ENCODE measurements at regions not wholly inside any gene's neighbourhood (a gene's known extent, or its start where the extent isn't known, plus 50 kb on each side); places are given as distances from the start of the nearest gene placed in this dataset.

DNA sequence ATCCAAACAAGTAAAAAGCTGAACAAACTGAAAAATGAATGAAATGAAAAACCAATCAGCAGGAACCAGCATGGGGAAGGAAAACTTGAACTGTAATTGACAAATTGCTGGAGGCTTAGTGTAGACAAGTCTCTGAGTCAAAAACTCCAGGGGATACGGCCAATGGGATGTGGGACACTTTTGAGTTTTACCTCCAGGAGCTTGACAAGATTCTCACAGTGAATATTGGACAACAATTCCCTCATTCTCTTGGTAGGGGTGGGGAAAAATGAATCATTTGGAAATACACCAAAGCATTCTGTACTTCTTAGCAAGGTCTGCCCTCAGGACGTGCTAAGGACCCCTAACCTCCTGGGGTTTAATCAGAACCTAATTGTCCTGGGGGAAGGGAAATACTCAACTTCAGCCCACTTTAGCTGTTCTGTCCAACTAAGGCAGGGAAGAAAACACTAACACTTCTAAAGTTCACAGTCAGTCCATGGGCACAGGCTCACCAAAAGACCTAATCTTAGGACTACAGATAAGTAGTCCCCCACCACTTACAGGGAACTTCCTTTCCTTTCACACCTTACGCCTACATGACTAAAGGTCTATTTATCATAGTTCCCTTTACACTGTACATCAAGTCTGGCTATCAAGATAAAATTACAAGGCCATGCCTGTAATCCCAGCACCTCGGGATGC is 60.7 kb upstream of the CDC42BPA start:
- intact Hi-C loops (cut with micrococcal nuclease): no loop called here
- no peaks in the 10 kb centered on the region for H3K4me1 Mint-ChIP-seq (ENCODE audit: low read depth)
- ChIA-PET CTCF (no interaction called here), POLR2A (no interaction called here)
- H3K27me3 Mint-ChIP-seq: peaks cover 18% of the 10 kb centered on the region
- DNase-seq: no peak
- H3K4me3 Mint-ChIP-seq: no peak overlapping the region
- no peaks in the 10 kb centered on the region for H3K36me3 Mint-ChIP-seq (ENCODE audit: low read depth)
- ATAC-seq: no peak
- H3K27ac Mint-ChIP-seq: no peak overlapping the region
- TF ChIP-seq, protein P1, sequence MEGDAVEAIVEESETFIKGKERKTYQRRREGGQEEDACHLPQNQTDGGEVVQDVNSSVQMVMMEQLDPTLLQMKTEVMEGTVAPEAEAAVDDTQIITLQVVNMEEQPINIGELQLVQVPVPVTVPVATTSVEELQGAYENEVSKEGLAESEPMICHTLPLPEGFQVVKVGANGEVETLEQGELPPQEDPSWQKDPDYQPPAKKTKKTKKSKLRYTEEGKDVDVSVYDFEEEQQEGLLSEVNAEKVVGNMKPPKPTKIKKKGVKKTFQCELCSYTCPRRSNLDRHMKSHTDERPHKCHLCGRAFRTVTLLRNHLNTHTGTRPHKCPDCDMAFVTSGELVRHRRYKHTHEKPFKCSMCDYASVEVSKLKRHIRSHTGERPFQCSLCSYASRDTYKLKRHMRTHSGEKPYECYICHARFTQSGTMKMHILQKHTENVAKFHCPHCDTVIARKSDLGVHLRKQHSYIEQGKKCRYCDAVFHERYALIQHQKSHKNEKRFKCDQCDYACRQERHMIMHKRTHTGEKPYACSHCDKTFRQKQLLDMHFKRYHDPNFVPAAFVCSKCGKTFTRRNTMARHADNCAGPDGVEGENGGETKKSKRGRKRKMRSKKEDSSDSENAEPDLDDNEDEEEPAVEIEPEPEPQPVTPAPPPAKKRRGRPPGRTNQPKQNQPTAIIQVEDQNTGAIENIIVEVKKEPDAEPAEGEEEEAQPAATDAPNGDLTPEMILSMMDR (IDR thresholded peaks at IDR 0.05): no peak
- H3K9me3 Mint-ChIP-seq: no peaks in the 10 kb centered on the region

DNA sequence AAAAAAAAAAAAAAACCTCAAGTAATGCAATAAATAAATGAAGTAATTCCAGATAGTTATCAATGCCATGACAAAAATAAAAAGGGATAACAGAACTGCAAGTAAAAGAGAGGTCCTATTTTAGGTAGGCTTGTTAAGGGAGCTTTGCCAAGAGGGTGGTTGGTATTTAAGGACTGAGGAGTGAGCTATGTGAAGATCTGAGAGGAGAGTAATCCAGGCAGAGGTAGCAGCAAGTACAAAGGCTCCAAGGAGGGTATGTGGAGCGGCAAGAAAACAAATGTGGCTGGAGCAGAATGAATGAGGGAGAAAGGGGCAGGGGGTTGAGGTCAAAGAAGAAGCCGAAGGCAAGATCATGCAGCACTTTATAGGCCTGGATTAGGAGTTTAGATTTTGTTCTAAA is 59.9 kb upstream of the CDC42BPA start:
- CTCF ChIA-PET: no interaction called here
- no peak overlapping the region for H3K27ac Mint-ChIP-seq
- DNase-seq: no peak
- TF ChIP-seq, protein P1 (IDR thresholded peaks at IDR 0.05): no peak
- POLR2A ChIA-PET: no interaction called here
- no peak overlapping the region for H3K4me3 Mint-ChIP-seq
- H3K9me3 Mint-ChIP-seq: no peaks in the 10 kb centered on the region
- ATAC-seq: no peak
- no peaks in the 10 kb centered on the region for H3K36me3 Mint-ChIP-seq (ENCODE audit: low read depth)
- intact Hi-C loops (cut with micrococcal nuclease): no loop called here
- H3K4me1 Mint-ChIP-seq (ENCODE audit: low read depth): no peaks in the 10 kb centered on the region
- peaks cover 18% of the 10 kb centered on the region for H3K27me3 Mint-ChIP-seq

DNA sequence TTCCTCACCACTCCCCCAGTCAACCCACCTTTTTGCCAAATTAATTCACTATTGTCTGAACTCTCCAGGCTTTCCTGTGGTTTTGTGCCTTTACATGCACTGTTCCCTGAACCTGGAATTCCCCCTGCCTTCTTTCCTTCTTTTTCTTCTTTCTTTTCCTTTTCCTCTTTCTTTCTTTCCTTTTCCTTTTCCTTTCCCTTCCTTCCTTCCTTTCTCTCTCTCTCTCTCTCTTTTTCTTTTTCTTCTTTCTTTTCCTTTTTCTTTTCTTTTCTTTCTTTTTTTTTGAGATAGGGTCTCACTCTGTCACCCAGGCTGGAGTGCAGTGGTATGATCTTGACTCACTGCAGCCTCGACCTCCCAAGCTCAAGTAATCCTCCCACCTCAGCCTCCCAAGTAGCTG is 56.6 kb upstream of the CDC42BPA start:
- no peaks in the 10 kb centered on the region for H3K4me1 Mint-ChIP-seq (ENCODE audit: low read depth)
- ChIA-PET CTCF (no interaction called here), POLR2A (no interaction called here)
- no peaks in the 10 kb centered on the region for H3K36me3 Mint-ChIP-seq (ENCODE audit: low read depth)
- intact Hi-C loops (cut with micrococcal nuclease): no loop called here
- peaks cover 16% of the 10 kb centered on the region for H3K27me3 Mint-ChIP-seq
- no peak overlapping the region for H3K27ac Mint-ChIP-seq
- no peak overlapping the region for H3K4me3 Mint-ChIP-seq
- no peak for ATAC-seq
- DNase-seq: no peak
- TF ChIP-seq, protein P1 (IDR thresholded peaks at IDR 0.05): no peak
- no peaks in the 10 kb centered on the region for H3K9me3 Mint-ChIP-seq

DNA sequence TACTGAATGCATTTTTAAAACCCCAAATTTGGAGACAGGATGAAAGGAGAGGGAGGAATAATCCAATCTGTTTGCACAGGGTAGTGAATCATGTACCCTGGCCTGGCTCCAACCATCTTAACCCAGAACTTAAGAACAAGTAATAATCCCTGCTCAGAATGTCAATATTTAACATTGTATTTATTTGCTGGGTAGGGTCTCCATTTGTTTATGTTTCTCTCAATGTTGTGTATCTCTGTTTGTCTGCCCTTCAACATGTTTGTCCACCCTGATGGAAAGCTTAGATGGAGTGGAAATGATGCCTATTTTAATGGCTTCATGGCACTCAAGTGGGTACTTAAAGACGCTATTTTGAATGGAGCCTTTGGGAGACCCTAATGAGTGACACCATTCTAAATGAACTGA is 54.4 kb upstream of the CDC42BPA start:
- Mint-ChIP-seq H3K27ac (no peak overlapping the region), H3K4me1 (ENCODE audit: low read depth) (no peaks in the 10 kb centered on the region), H3K9me3 (no peaks in the 10 kb centered on the region), H3K27me3 (peaks cover 9% of the 10 kb centered on the region), H3K36me3 (ENCODE audit: low read depth) (no peaks in the 10 kb centered on the region), H3K4me3 (no peak overlapping the region)
- ATAC-seq: no peak
- TF ChIP-seq, protein P1 (IDR thresholded peaks at IDR 0.05): no peak
- CTCF ChIA-PET: no interaction called here
- POLR2A ChIA-PET: no interaction called here
- intact Hi-C loops (cut with micrococcal nuclease): no loop called here
- no peak for DNase-seq

DNA sequence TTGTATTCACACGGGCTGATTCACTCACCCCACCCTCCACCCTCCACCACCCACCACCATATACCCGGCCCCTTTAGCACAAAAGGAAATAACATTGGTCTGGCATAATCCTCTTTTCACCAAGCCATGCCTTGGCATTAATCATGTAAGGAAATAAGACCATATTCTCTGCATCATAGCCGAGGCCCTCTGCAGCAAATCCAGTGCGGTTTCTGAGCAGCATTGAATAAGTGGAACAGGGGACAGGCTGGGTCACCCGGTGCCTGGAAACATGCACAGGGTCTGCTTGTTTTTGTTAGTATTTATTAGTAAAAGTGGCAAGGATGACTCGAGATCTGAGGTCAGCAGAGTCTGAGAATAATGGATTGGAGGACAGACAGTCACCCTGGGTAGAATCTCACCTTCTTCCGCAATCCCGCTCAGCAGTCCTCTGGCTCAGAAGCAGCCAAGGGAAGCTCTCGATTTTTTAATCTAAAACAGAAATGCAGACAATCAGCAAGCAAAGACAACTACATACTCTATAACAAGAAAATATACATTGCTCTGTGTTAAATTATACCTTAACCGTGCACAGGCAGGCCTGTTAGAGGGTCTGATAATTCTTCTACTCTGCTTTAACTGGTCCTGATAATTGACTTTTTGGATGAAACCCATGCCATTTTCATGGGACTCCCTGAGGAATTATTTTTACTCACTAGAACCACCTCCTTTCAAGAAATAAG is 52.4 kb upstream of the CDC42BPA start:
- Mint-ChIP-seq H3K4me1 (ENCODE audit: low read depth) (no peaks in the 10 kb centered on the region), H3K36me3 (ENCODE audit: low read depth) (no peaks in the 10 kb centered on the region), H3K9me3 (no peaks in the 10 kb centered on the region), H3K27me3 (peaks cover 1% of the 10 kb centered on the region), H3K4me3 (no peak overlapping the region), H3K27ac (no peak overlapping the region)
- intact Hi-C loops (cut with micrococcal nuclease): no loop called here
- POLR2A ChIA-PET: no interaction called here
- TF ChIP-seq, protein P1 (IDR thresholded peaks at IDR 0.05): no peak
- CTCF ChIA-PET: no interaction called here
- DNase-seq (no peak), ATAC-seq (no peak)

Measured in activated CD8-positive, alpha-beta T cell treated with anti-CD3 and anti-CD28 coated beads for 36 hours (primary cell).